Endothelial cell of umbilical vein (primary cell): ENCODE measurements at regions not wholly inside any gene's neighbourhood (a gene's known extent, or its start where the extent isn't known, plus 50 kb on each side); places are given as distances from the start of the nearest gene placed in this dataset.
A peak's percentile ranks its signal among the peaks of the same experiment; 100 is the strongest.
"Not testable (repeated sequence)": the region's sequence is repeated elsewhere in the genome, so short reads cannot be mapped to it uniquely, and the experiment has no call there.

Experiments used
- BruUV-seq: library from RNA; stranded (reverse); fragments of 400-500 nt; replicated peaks from 2 replicates; lab custom pipeline; 2021; lab: Mats Ljungman, UMichigan
- CTCF ChIA-PET: fragments of 300-600, 350-600 bp; sonication (Branson Sonifier 250); formaldehyde crosslinking; loops from one replicate; lab custom pipeline; 2021; ENCODE audit warnings: antibody characterized with exemption, inconsistent platforms; lab: Charles Lee
- POLR2A ChIA-PET: fragments of 300-600, 350-600 bp; sonication (Branson Sonifier 250); formaldehyde crosslinking; loops from one replicate; lab custom pipeline; 2021; ENCODE audit warnings: antibody characterized with exemption, inconsistent platforms; lab: Charles Lee
- DNase-seq: peaks from one replicate; pipeline ENCODE4 v3.0.0-alpha.2; 2011; ENCODE audit warnings: low read depth, low spot score
- FAIRE-seq: peaks from 2 replicates; lab custom pipeline; 2011; peaks lifted over from hg19 to GRCh38; lab: Jason Lieb, UNC
- H2AFZ ChIP-seq: 2 replicates; pipeline ENCODE4 v1.6.0; 2012; ENCODE audit warnings: low read depth, low read length, control low read depth, inconsistent platforms
- H3K27ac ChIP-seq: 2 replicates; pipeline ENCODE4 v1.5.1; 2011; ENCODE audit warnings: low read depth, mild to moderate bottlenecking, control low read depth, low read length, moderate library complexity; ENCODE audit not compliant: insufficient read depth
- H3K27me3 ChIP-seq, 2 experiments: 2 replicates each; pipeline versions ENCODE4 v1.6.0 to v1.6.1; 2011; ENCODE audit warnings: low read length in 2 of 2, mixed read lengths in 1 of 2; ENCODE audit not compliant: control insufficient read depth in 2 of 2, insufficient read depth in 2 of 2
- H3K36me3 ChIP-seq, 2 experiments: 2 replicates in 1 of 2; 3 replicates in 1 of 2; pipeline ENCODE4 v1.5.1; 2011; ENCODE audit warnings: low read length in 2 of 2, mild to moderate bottlenecking in 1 of 2, moderate library complexity in 1 of 2; ENCODE audit not compliant: control insufficient read depth in 2 of 2, insufficient read depth in 2 of 2; ENCODE audit errors: extremely low read depth in 1 of 2
- H3K4me1 ChIP-seq: 3 replicates; pipeline ENCODE4 v1.5.1; 2011; ENCODE audit warnings: mild to moderate bottlenecking, low read length; ENCODE audit not compliant: control insufficient read depth, insufficient read depth; ENCODE audit errors: extremely low read depth
- H3K4me2 ChIP-seq: 2 replicates; pipeline ENCODE4 v1.6.1; 2011; ENCODE audit warnings: low read length, control low read depth, mixed read lengths; ENCODE audit not compliant: insufficient read depth
- H3K4me3 ChIP-seq, 3 experiments: fragments of 200-600 bp in 1 of 3; sonication (generic), shearing (Covaris generic) in 1 of 3; replicated peaks in 1 of 3; 2 replicates each; pipeline ENCODE4 v1.5.1; 2011 to 2016; ENCODE audit warnings: control low read depth in 3 of 3, low read length in 3 of 3, mild to moderate bottlenecking in 2 of 3, inconsistent platforms in 1 of 3, low read depth in 1 of 3, moderate library complexity in 1 of 3; ENCODE audit not compliant: insufficient read depth in 1 of 3
- H3K79me2 ChIP-seq: 2 replicates; pipeline ENCODE4 v1.6.0; 2012; ENCODE audit warnings: low read length, inconsistent platforms; ENCODE audit not compliant: control insufficient read depth, insufficient read depth
- H3K9ac ChIP-seq: replicated peaks from 2 replicates; pipeline ENCODE3; 2011; ENCODE audit warnings: low read length, control low read depth; ENCODE audit not compliant: insufficient read depth; ENCODE audit errors: extremely low read depth
- H3K9me1 ChIP-seq: replicated peaks from 3 replicates; pipeline ENCODE4 v1.6.0; 2011; ENCODE audit warnings: mild to moderate bottlenecking, low read length; ENCODE audit not compliant: control insufficient read depth, insufficient read depth; ENCODE audit errors: extremely low read depth
- H3K9me3 ChIP-seq: replicated peaks from 2 replicates; pipeline ENCODE4 v1.5.1; 2012; ENCODE audit warnings: low read length, inconsistent platforms; ENCODE audit not compliant: control insufficient read depth, insufficient read depth
- H4K20me1 ChIP-seq: replicated peaks from 2 replicates; pipeline ENCODE3; 2011; ENCODE audit warnings: mild to moderate bottlenecking, low read length; ENCODE audit not compliant: control insufficient read depth, insufficient read depth; ENCODE audit errors: extremely low read depth
- CTCF ChIP-seq, 2 donors: IDR thresholded peaks; 1 replicate in 1 of 2; 2 replicates in 1 of 2; pipeline ENCODE4 v1.5.1; 2011; ENCODE audit warnings: low read length in 2 of 2, mild to moderate bottlenecking in 2 of 2, moderate library complexity in 2 of 2, control low read depth in 1 of 2, inconsistent platforms in 1 of 2, low read depth in 1 of 2; ENCODE audit not compliant: insufficient read depth in 1 of 2; ENCODE audit errors: extremely low read depth in 1 of 2
- EZH2 ChIP-seq: IDR thresholded peaks from 2 replicates; pipeline ENCODE4 v1.6.1; 2012; ENCODE audit warnings: borderline replicate concordance, low read depth, mild to moderate bottlenecking, moderate library complexity, low read length, inconsistent platforms; ENCODE audit not compliant: severe bottlenecking
- FOS ChIP-seq: IDR thresholded peaks from 2 replicates; pipeline ENCODE4 v1.6.1; 2011; ENCODE audit warnings: mild to moderate bottlenecking, low read length, moderate library complexity, borderline replicate concordance; ENCODE audit not compliant: insufficient read depth
- GATA2 ChIP-seq: IDR thresholded peaks from 2 replicates; pipeline ENCODE4 v1.7.0; 2011; ENCODE audit warnings: low read depth, mild to moderate bottlenecking, moderate library complexity, mixed read lengths, low read length; ENCODE audit not compliant: insufficient read length, insufficient read depth
- JUN ChIP-seq: IDR thresholded peaks from 2 replicates; pipeline ENCODE4 v1.6.1; 2011; ENCODE audit warnings: borderline replicate concordance, low read depth; ENCODE audit not compliant: insufficient read length, insufficient read depth
- MAX ChIP-seq: IDR thresholded peaks from 2 replicates; pipeline ENCODE4 v1.6.1; 2011; ENCODE audit not compliant: insufficient read depth, insufficient read length
- POLR2A ChIP-seq: IDR thresholded peaks from 2 replicates; pipeline ENCODE4 v1.6.1; 2012; ENCODE audit warnings: low read depth, mild to moderate bottlenecking, control low read depth, low read length
- dilution Hi-C: fragments of 300-500 bp; cut with MboI; formaldehyde crosslinking; loops from one replicate; pipeline ENCODE4 v1.15.0; 2019; ENCODE audit warnings: low sequenced_read_pairs; ENCODE audit not compliant: extremely low pct_ligation_motif_present
- intact Hi-C: fragments of 100-400 bp; cut with micrococcal nuclease; formaldehyde crosslinking; loops from one replicate; pipeline ENCODE4 v1.10.0; 2022

- ChIA-PET POLR2A (no interaction called here), CTCF (interaction anchor here (0.9 kb wide), 1 partner anchor 12 kb away, joined by 4 read pairs; no protein-coding TSS in a partner anchor)
- Histone ChIP-seq H3K9ac (no peak overlapping the region), H3K4me1 (peaks cover 1% of the 10 kb centered on the region), H3K4me3 (no peak overlapping the region), H3K9me1 (no peaks in the 10 kb centered on the region), H2AFZ (no peak overlapping the region), H3K27me3 (no peaks in the 10 kb centered on the region), H4K20me1 (no peaks in the 10 kb centered on the region), H3K4me2 (no peak overlapping the region), H3K36me3 (no peaks in the 10 kb centered on the region), H3K79me2 (no peaks in the 10 kb centered on the region), H3K27ac (no peak overlapping the region), H3K9me3 (no peaks in the 10 kb centered on the region)
- intact Hi-C loops (no loop called here), dilution Hi-C loops (no loop called here)
- no TSS peak for BruUV-seq
- DNase-seq (no peak), FAIRE-seq (no peak)
- no peak for TF ChIP-seq POLR2A
- no peak for TF ChIP-seq GATA2
- TF ChIP-seq EZH2 = no peak
- no peak for TF ChIP-seq JUN
- no peak for TF ChIP-seq CTCF (IDR thresholded peaks at IDR 0.05; ENCODE audit: extremely low read depth in 1 of 2, insufficient read depth in 1 of 2, low read depth in 1 of 2, low read length in 2 of 2)
- no peak for TF ChIP-seq MAX
Measured at GRCh38 chr4:37555322-37555721, 130.9 kb downstream of the RELL1 start.

GRCh38 chr4:37549866-37550265, 136.3 kb downstream of the RELL1 start:
- H3K4me3 ChIP-seq, BruUV-seq, H2AFZ ChIP-seq, H3K9ac ChIP-seq, H3K36me3 ChIP-seq, H3K9me3 ChIP-seq, dilution Hi-C loops, H3K4me2 ChIP-seq, POLR2A ChIA-PET, H3K79me2 ChIP-seq, H4K20me1 ChIP-seq, H3K4me1 ChIP-seq, H3K9me1 ChIP-seq, H3K27me3 ChIP-seq: not testable (repeated sequence)
- intact Hi-C loops = loop anchor here (1.0 to 2.0 kb wide), 2 partner anchors 11 to 17 kb away; no protein-coding TSS in a partner anchor
- peak; percentile 20 for TF ChIP-seq FOS
- H3K27ac ChIP-seq = peak overlapping the region; percentile 62
- CTCF ChIA-PET = interaction anchor here (1.3 to 2.0 kb wide), 4 partner anchors 11 to 17 kb away, joined by 3 to 14 read pairs (median 4); no protein-coding TSS in a partner anchor
- FAIRE-seq = peak; percentile 78
- DNase-seq = peak; percentile 34
